HUDEP-2 (cell line): ENCODE measurements at regions not wholly inside any gene's neighbourhood (a gene's known extent, or its start where the extent isn't known, plus 50 kb on each side); places are given as distances from the start of the nearest gene placed in this dataset.
"Not testable (repeated sequence)": the region's sequence is repeated elsewhere in the genome, so short reads cannot be mapped to it uniquely, and the experiment has no call there.

Experiments
- DNase-seq, 76 experiments: peaks; one replicate each; lab custom pipeline; 2025; ENCODE audit not compliant: unreplicated experiment in 76 of 76; lab: John Stamatoyannopoulos, UW

- DNase-seq: no peak
Observed at GRCh38 chr20:24831232-24831631, 117.8 kb upstream of the CST7 start.

DNA sequence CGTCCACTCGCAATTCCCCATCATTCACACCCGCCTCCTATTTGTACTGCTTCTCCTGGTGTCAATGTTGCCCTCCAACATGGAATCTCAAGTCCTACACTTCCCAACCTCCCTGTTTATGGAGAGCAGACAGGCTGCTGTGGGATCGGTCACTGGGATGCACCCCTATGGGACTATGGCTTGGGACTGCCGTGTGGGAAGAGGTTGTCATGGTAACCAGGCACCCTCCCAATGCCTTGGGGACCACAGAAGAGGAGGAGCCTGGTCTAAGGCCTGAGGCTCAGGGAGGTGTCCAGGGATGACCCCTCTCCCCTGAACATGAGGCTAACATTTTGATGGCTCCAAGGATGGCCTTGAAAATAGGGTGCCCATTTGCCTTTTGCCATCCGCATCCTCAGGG is 116.6 kb upstream of the CST7 start:
- DNase-seq: no peak

GRCh38 chr20:24833592-24833991 is 115.5 kb upstream of the CST7 start:
- no peak for DNase-seq

DNA sequence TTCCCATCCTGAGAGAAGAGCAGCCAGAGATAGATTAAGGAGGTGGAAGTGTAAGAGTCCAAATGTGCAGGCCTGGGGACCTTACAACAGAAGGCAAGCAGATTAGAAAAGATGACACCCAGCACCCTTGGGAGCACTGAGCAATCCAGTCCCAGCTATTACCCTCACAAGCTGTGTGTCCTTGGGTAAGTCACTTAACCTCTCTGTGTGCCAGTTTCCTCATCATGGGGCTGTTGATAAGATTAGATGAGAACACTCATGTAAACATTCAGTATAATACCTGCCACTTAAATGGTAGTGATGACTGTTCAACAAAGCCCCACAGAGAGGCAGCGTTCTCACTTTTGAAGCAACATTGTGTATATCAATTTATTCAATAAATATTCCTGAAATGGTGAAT is 114.8 kb upstream of the CST7 start:
- DNase-seq: no peak

- no peak for DNase-seq
Observed at GRCh38 chr20:24835195-24835594, 113.9 kb upstream of the CST7 start.

- no peak for DNase-seq
Observed at GRCh38 chr20:24836041-24836533, 113.0 kb upstream of the CST7 start.

- DNase-seq: no peak
Observed at GRCh38 chr20:24836661-24837299, 112.3 kb upstream of the CST7 start.

- no peak for DNase-seq
Observed at GRCh38 chr20:24837781-24838450, 111.2 kb upstream of the CST7 start.

DNA sequence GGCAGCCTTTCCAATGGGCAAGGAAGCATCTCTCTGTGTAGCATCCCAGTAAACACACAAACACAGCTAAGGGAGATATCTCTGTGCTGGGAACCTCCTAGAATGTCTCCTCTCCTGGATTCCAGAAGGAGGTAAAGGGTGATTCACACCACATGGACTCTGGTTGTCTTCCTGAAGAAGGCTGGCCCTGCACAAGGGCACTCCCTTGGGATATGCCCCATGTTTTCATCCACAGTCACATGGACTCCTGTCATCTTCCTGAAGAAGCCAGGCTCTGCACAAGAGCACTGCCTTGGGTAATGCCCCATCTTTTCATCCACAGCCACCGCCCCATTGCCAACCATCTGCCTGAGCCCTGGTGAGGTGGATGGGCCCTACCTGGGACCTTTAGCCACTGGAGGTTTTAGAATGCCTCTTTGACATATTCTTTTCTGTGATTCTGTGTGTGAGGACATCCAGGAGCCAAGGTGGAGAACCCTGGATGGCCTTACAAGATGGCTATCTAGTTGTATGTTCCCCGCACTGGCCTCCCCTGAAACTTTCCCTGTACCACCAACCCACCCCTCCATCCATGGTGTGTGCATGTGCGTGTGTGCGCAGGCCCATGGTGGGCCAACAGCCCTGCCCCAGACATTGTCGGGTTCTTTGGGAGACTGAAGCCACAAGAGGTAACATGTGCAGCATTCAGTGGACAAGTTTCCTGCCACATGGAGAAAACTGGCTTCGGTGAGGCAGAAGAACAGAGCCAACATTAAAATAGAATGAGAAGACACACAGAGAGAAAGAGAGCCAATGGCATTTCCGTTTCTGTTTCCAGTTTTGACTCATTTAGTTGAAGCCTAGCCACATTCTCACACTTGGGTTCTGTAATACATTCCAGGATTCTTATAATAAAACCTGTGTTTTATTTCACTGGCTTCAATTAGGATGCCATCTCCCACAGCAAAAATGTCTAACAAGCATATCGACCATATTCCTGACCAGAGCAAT is 110.2 kb upstream of the CST7 start:
- DNase-seq: no peak

DNA sequence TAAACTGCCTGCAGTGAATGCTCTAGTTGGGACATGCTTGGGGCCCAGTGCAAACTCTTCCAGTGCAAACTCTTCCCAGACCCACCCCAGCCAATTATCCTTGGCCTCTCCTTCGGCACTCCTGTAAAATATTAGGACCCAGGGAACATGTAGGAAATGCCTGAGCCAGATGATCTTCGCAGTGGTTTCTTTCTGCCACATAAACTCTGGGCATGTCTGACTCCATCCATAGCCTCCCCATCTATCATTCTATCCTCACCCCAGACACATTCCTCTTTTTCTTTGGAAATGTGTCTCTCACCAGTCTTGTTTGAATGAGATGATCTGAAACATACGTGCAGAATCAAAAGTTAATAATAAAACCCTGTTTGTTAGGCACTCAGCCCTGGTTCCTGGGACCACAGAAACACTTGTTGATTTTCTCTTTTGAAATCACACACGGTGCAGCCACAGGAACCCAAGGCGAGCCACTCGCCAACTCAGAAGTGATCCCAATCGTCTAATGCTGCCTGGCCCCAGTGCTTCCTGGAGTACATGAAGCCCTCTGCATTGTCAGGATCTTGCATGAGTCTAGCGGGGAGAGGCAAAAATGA is 108.9 kb upstream of the CST7 start:
- DNase-seq: no peak

DNA sequence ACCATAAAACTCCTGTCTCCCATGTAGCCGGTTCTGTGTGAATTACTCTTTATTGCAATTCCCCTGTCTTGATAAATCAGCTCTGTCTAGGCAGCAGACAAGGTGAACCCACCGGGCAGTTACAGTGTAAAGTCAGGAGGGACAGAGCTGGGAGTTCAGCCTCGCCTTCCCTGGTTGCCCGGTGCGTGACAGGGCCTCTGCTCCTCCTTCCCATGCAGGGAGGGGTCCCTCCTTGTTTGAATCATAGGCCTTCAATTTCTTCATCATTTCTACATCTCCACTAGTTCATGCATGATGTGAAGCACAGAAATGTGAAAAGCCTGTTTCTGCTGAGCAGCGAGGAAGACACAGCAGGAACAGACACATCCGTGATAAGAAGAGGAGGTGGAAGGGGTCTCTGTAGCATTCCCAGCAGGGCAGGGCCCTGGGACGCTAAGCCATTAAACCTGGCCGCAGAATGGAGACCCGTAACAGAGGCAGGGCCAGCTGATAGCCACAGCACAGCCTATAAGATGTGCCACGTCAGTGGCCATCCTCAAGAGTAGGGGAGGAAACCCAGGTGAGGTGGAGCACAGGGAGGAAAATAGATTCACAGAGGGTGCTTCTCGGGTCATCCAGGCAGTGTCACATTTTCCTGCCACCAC is 106.7 kb upstream of the CST7 start:
- DNase-seq: no peak

DNA sequence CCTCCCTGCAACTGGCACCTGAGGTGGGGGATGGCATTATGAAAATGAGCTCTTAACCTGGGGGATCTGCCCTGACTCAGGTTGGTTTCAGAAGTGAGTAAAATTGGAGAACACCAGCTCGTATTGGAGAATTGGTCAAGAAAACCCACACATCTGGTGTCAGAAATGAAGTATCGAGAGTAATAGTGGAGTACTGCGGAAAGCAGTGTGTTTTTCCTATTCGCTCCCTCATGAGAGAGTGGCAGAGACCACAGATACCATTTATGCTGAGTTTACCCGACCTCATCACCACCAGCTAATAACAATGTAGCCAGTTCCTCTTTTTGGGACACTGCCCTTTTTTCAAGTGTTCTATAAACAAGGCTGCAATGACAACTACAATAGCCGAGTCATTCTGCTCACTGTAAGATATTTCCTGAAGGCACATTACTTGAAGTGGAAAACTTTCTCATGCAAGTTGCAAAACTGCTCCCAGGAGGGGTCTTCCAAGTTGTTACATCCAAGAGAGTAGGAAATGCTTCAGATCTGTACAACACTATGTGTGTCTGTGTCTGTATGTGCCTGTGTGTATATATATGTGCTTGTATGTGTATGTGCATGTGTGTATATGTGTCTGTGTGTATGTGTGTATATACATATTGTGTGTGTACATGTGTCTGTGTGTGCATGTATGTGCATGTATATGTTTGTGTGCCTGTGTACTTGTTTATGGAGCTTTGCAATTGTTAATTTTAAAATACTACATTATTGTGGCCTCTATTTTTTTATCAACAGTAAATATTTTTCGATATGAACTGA is 106.0 kb upstream of the CST7 start:
- no peak for DNase-seq

DNA sequence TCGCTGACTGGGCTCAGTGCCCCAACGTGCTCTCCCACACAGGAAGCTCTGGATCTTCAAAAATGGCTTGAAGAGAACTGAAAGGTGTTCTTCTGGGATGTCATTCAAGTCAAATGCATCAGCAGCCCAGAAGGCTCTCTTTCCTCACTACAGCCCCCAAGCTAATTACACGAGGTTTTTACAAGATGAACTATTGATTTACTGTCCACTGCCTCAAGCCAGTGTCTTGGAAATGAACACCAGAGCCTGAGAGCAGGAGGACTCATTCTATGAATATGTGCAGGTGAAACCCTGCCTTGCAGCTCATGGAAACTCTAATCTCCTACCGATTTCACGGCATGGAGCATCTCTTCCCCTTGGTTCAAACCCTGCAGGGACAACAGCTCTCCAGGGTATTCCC is 98.9 kb upstream of the CST7 start:
- DNase-seq: no peak

DNA sequence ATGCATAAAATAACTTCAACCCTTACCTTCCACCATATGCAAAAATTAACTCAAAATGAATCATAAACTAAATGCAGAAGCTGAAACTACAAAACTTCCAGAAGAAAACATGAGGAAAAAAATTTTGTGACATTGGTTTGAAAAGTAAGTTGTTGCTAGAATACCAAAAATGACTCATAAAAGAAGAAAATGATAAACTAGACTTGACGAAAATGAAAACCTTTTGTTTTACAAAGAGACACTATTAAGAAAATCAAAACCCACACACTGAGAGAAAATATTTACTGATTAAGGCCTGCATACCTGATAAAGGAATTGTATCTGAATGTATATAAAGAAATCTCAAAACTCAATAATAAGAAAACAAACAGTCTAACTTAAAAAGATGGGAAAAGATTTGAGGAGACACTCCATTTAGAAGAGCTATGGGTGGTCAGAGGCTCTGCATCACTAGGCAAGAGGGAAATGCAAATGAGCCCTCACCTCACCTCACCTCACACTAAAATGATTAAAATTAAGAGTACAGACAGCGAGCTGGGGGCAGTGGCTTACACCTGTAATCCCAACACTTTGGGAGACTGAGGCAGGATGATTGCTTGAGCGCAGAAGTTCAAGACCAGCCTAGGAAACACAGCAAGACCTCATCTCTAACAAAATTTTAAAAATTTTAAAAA is 97.6 kb upstream of the CST7 start:
- DNase-seq: no peak

GRCh38 chr20:24853916-24854315 is 95.2 kb upstream of the CST7 start:
- no peak for DNase-seq

DNA sequence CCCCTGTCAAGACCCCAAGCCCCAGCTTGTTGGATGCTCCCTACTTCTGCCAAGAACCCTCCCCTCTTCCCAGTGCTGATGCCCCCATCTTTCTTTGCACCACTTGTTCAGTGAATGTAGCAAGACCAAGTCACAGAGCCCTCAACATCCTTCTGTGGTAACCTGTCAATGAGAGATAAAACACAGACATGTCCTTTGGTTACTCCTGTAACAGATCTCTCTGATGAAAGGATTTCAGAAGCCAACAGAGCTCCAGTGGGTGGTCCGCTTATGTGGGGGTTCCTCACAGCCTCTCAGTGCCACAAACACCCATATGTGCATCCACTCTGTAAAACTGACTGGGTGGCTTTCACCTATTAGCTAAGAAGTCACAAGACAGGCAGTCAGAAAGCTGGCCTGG is 93.2 kb upstream of the CST7 start:
- no peak for DNase-seq

GRCh38 chr20:24858500-24858899 is 90.6 kb upstream of the CST7 start:
- DNase-seq: not testable (repeated sequence)

DNA sequence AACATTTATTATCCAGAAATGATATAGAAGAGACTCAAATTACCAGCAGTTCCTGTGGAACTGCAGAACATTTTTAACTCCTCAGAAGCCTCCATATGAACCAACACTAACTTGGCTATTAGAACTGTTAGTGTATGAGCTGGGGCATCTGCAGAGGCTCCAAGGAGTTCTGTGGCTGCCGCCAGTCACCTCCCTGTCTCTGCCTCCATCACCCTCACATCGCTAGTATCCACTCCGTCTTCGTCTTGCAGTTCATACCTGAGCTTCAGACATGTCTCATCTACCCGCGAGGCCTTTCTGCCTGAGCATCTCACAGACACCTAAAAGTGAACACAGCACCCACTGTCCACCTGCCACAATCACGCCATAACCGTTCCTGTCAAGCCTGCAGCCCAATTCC is 89.5 kb upstream of the CST7 start:
- DNase-seq: no peak

GRCh38 chr20:24862186-24862585 is 86.9 kb upstream of the CST7 start:
- no peak for DNase-seq
